HEK293 (cell line): ENCODE measurements at regions not wholly inside any gene's neighbourhood (a gene's known extent, or its start where the extent isn't known, plus 50 kb on each side); places are given as distances from the start of the nearest gene placed in this dataset.

Experiments
- CTCF ChIA-PET: fragments of 350-600 bp; formaldehyde crosslinking; extraction: SDS; loops from one replicate; lab custom pipeline; 2021; ENCODE audit warnings: antibody characterized with exemption; lab: Yijun Ruan, JAX
- POLR2A ChIA-PET: fragments of 300-600 bp; formaldehyde crosslinking; extraction: SDS; loops from one replicate; lab custom pipeline; 2020; ENCODE audit warnings: antibody characterized with exemption, inconsistent platforms; lab: Yijun Ruan, JAX
- H3K27ac ChIP-seq: fragments of 200-500 bp; sonication (Bioruptor generic); 2 replicates; pipeline ENCODE4 v1.5.1; 2014; ENCODE audit warnings: low read depth, low read length, control low read depth, inconsistent platforms; ENCODE audit errors: extremely low read depth
- H3K36me3 ChIP-seq, 2 experiments: fragments of 200-500 bp in 1 of 2; sonication (Bioruptor generic) in 1 of 2; 1 replicate in 1 of 2; 2 replicates in 1 of 2; pipeline ENCODE4 v1.5.1; 2014 to 2017; ENCODE audit warnings: inconsistent platforms in 2 of 2, low read length in 2 of 2; ENCODE audit not compliant: control insufficient read depth in 2 of 2, insufficient read depth in 1 of 2
- H3K4me1 ChIP-seq: fragments of 200-500 bp; sonication (Bioruptor generic); 2 replicates; pipeline ENCODE4 v1.5.1; 2014; ENCODE audit warnings: mild to moderate bottlenecking, low read length, inconsistent platforms; ENCODE audit not compliant: control insufficient read depth, insufficient read depth
- H3K4me3 ChIP-seq: 2 replicates; pipeline ENCODE4 v1.5.1; 2011; ENCODE audit warnings: low read depth, mild to moderate bottlenecking, control low read depth, low read length, moderate library complexity
- H3K9me3 ChIP-seq: fragments of 200-500 bp; sonication (Bioruptor generic); 2 replicates; pipeline ENCODE4 v1.5.1; 2014; ENCODE audit warnings: low read depth, low read length, inconsistent platforms; ENCODE audit not compliant: control insufficient read depth, insufficient read depth
- FEZF1 ChIP-seq: fragments of 450-650 bp; formaldehyde crosslinking; IDR thresholded peaks from 2 replicates; pipeline ENCODE4 v1.5.1; 2016; ENCODE audit warnings: missing biosample characterization, missing genetic modification characterization
- GLIS2 ChIP-seq: fragments of 450-650 bp; formaldehyde crosslinking; IDR thresholded peaks from 2 replicates; pipeline ENCODE4 v1.5.1; 2016; ENCODE audit warnings: missing biosample characterization, missing genetic modification characterization
- HOXA7 ChIP-seq: sonication (generic); formaldehyde crosslinking; IDR thresholded peaks from 2 replicates; pipeline ENCODE4 v1.8.1; 2022; ENCODE audit warnings: missing genetic modification reagents, borderline replicate concordance
- OSR2 ChIP-seq: fragments of 450-650 bp; formaldehyde crosslinking; IDR thresholded peaks from 2 replicates; pipeline ENCODE4 v1.5.1; 2016; ENCODE audit warnings: missing biosample characterization, missing genetic modification characterization
- ZBTB20 ChIP-seq: fragments of 450-650 bp; formaldehyde crosslinking; IDR thresholded peaks from 2 replicates; pipeline ENCODE4 v1.5.1; 2016; ENCODE audit warnings: missing biosample characterization, missing genetic modification characterization
- ZFHX2 ChIP-seq: fragments of 450-650 bp; formaldehyde crosslinking; conservative IDR thresholded peaks from 2 replicates; pipeline ENCODE4 v1.5.1; 2016; ENCODE audit warnings: missing biosample characterization, missing genetic modification characterization
- ZFP3 ChIP-seq: fragments of 450-650 bp; formaldehyde crosslinking; IDR thresholded peaks from 2 replicates; pipeline ENCODE4 v1.5.1; 2016; ENCODE audit warnings: low read depth, missing biosample characterization, missing genetic modification characterization
- ZFP37 ChIP-seq: fragments of 450-650 bp; formaldehyde crosslinking; IDR thresholded peaks from 2 replicates; pipeline ENCODE4 v1.5.1; 2016; ENCODE audit warnings: missing biosample characterization, missing genetic modification characterization
- ZNF140 ChIP-seq: fragments of 450-650 bp; formaldehyde crosslinking; IDR thresholded peaks from 2 replicates; pipeline ENCODE4 v1.5.1; 2016; ENCODE audit warnings: missing biosample characterization, missing genetic modification characterization
- ZNF214 ChIP-seq: fragments of 450-650 bp; formaldehyde crosslinking; IDR thresholded peaks from 2 replicates; pipeline ENCODE4 v1.5.1; 2017; ENCODE audit warnings: missing biosample characterization, mild to moderate bottlenecking, missing genetic modification characterization, borderline replicate concordance
- ZNF302 ChIP-seq: fragments of 450-650 bp; formaldehyde crosslinking; IDR thresholded peaks from 2 replicates; pipeline ENCODE4 v1.5.1; 2016; ENCODE audit warnings: missing biosample characterization, missing genetic modification characterization, low read depth
- ZNF335 ChIP-seq: fragments of 450-650 bp; formaldehyde crosslinking; conservative IDR thresholded peaks from 2 replicates; pipeline ENCODE4 v1.5.1; 2016; ENCODE audit warnings: missing biosample characterization, missing genetic modification characterization
- ZNF449 ChIP-seq: fragments of 450-650 bp; formaldehyde crosslinking; IDR thresholded peaks from 2 replicates; pipeline ENCODE4 v1.5.1; 2017; ENCODE audit warnings: missing biosample characterization, mild to moderate bottlenecking, missing genetic modification characterization, moderate library complexity
- ZNF48 ChIP-seq: fragments of 450-650 bp; formaldehyde crosslinking; IDR thresholded peaks from 2 replicates; pipeline ENCODE4 v1.5.1; 2016; ENCODE audit warnings: missing biosample characterization, missing genetic modification characterization
- ZNF621 ChIP-seq: fragments of 450-650 bp; formaldehyde crosslinking; IDR thresholded peaks from 2 replicates; pipeline ENCODE4 v1.5.1; 2017; ENCODE audit warnings: missing biosample characterization, missing genetic modification characterization
- ZNF623 ChIP-seq: fragments of 450-650 bp; formaldehyde crosslinking; IDR thresholded peaks from 2 replicates; pipeline ENCODE4 v1.5.1; 2016; ENCODE audit warnings: missing biosample characterization, missing genetic modification characterization
- ZNF677 ChIP-seq: fragments of 450-650 bp; IDR thresholded peaks from 2 replicates; pipeline ENCODE4 v1.5.0; 2018; ENCODE audit warnings: missing biosample characterization, mild to moderate bottlenecking, missing genetic modification characterization, moderate library complexity
- ZNF785 ChIP-seq: fragments of 450-650 bp; formaldehyde crosslinking; IDR thresholded peaks from 2 replicates; pipeline ENCODE4 v1.5.1; 2016; ENCODE audit warnings: missing biosample characterization, missing genetic modification characterization
- ZSCAN18 ChIP-seq: fragments of 450-650 bp; formaldehyde crosslinking; IDR thresholded peaks from 2 replicates; pipeline ENCODE4 v1.5.1; 2016; ENCODE audit warnings: missing biosample characterization, missing genetic modification characterization
- ZSCAN4 ChIP-seq: fragments of 450-650 bp; formaldehyde crosslinking; IDR thresholded peaks from 2 replicates; pipeline ENCODE4 v1.5.1; 2017; ENCODE audit warnings: missing biosample characterization, missing genetic modification characterization
- TF ChIP-seq, protein P1 (sequence below): fragments of 450-650 bp; formaldehyde crosslinking; IDR thresholded peaks from 2 replicates; pipeline ENCODE4 v1.5.1; 2016; ENCODE audit warnings: missing biosample characterization, missing genetic modification characterization, borderline replicate concordance

GRCh38 chr12:118851891-118852290 is 129.4 kb upstream of the SRRM4 start:
- ChIA-PET POLR2A (no interaction called here), CTCF (interaction anchor here (0.8 kb wide), 1 partner anchor 379 kb away, joined by 3 read pairs; no protein-coding TSS in a partner anchor)
- TF ChIP-seq, protein P1, sequence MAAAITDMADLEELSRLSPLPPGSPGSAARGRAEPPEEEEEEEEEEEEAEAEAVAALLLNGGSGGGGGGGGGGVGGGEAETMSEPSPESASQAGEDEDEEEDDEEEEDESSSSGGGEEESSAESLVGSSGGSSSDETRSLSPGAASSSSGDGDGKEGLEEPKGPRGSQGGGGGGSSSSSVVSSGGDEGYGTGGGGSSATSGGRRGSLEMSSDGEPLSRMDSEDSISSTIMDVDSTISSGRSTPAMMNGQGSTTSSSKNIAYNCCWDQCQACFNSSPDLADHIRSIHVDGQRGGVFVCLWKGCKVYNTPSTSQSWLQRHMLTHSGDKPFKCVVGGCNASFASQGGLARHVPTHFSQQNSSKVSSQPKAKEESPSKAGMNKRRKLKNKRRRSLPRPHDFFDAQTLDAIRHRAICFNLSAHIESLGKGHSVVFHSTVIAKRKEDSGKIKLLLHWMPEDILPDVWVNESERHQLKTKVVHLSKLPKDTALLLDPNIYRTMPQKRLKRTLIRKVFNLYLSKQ: no peak
- TF ChIP-seq ZBTB20 (no peak), ZNF677 (tag by site-specific recombination) (no peak), HOXA7 (CRISPR knock-in tag) (no peak), ZFHX2 (tag by site-specific recombination) (no peak), ZSCAN18 (tag by site-specific recombination) (no peak), ZNF140 (no peak), ZFP3 (tag by site-specific recombination) (no peak), ZNF335 (tag by site-specific recombination) (no peak), ZNF623 (tag by site-specific recombination) (no peak), ZNF449 (tag by site-specific recombination) (no peak), ZNF302 (tag by site-specific recombination) (no peak), ZNF621 (tag by site-specific recombination) (no peak), GLIS2 (tag by site-specific recombination) (no peak), FEZF1 (tag by site-specific recombination) (no peak), OSR2 (tag by site-specific recombination) (no peak), ZSCAN4 (tag by site-specific recombination) (no peak), ZNF785 (tag by site-specific recombination) (no peak), ZNF214 (no peak)
- H3K27ac ChIP-seq: no peak overlapping the region
- no peaks in the 10 kb centered on the region for H3K4me1 ChIP-seq
- H3K36me3 ChIP-seq: no peaks in the 10 kb centered on the region
- H3K9me3 ChIP-seq: no peaks in the 10 kb centered on the region
- no peak overlapping the region for H3K4me3 ChIP-seq

GRCh38 chr12:118853634-118854033 is 127.7 kb upstream of the SRRM4 start:
- Histone ChIP-seq H3K36me3 (no peaks in the 10 kb centered on the region), H3K9me3 (no peaks in the 10 kb centered on the region), H3K4me1 (no peaks in the 10 kb centered on the region), H3K27ac (no peak overlapping the region), H3K4me3 (no peak overlapping the region)
- ChIA-PET CTCF (interaction anchor here (0.7 to 0.8 kb wide), 2 partner anchors 226 to 417 kb away, joined by 3 to 4 read pairs; no protein-coding TSS in a partner anchor), POLR2A (no interaction called here)
- TF ChIP-seq ZNF48: no peak
- no peak for TF ChIP-seq ZFP37
